NCI-H524 treated with DMSO at 0.1 percent for 48 hours (cell line): ENCODE measurements at regions not wholly inside any gene's neighbourhood (a gene's known extent, or its start where the extent isn't known, plus 50 kb on each side); places are given as distances from the start of the nearest gene placed in this dataset.

ENCODE experiments used
- DNase-seq: peaks from one replicate; lab custom pipeline; 2025; lab: John Stamatoyannopoulos, UW

DNA sequence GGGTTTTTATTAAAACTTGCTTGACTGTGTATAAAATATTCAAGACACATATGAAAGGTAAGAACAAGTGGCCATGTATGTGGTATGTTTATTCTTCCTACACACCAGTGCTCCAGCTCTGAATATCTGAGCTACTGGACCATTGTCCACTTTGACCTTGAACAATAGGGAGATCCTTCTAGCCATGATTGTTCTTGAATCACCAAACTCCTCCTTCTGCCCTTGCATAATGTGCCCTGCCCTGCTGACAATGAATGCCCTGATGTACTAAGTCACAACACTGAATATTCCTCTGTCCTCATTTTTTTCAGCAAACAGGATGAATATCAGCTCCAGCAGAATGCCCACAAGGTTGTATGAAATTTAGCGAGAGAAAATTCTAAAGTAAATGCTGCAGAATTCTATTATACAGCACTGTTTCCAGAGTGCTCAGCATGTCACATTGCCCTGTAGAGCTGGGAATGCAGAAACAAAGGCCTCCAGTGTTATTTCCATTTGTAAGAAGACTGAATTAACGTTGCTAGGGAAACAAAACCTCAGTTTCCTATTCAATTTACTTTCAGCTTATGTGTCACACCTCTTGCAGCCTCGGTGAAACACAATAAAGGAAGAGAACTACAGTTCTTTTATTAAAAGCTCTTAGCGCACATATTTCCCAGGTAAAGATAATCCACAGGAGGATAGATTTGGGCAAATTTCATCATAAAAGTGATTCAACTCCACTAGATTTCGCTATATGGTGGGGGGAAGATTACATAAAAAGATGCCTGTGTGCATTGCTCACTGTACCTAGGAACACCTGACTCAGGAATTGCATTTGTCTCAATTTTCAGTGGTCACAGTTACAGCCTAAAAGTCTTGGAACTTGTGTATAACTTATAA is 187.4 kb upstream of the ATP1B1 start:
- no peak for DNase-seq

DNA sequence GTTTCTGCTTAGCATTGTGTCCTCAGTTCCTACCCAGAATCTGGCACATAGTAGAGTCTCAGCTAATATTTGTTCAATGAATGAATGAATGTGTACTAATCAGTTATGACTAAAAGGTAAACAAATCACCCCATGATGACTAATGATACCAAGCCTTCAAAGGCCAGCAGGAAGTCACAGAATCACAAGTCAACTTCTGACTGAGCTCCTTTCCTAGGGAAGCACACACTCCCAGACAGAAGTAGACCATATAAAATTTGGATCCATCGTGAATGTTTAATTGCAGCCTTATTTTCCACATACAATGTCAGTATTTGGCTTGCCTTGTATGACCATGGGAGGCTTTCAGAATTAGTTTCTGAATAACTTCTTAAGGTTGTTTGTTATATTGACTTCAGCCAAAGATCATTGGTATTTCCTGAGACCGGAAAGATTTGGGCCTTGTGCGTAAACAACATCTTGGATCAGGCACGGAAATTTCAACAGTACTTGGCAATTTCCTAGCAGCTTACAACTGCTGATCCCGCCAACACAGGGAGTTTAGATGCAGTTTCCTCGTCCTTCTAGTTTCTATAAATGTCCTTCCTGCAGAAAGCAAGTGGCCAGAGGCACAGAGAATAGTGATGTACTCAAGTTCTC is 185.9 kb upstream of the ATP1B1 start:
- no peak for DNase-seq

DNA sequence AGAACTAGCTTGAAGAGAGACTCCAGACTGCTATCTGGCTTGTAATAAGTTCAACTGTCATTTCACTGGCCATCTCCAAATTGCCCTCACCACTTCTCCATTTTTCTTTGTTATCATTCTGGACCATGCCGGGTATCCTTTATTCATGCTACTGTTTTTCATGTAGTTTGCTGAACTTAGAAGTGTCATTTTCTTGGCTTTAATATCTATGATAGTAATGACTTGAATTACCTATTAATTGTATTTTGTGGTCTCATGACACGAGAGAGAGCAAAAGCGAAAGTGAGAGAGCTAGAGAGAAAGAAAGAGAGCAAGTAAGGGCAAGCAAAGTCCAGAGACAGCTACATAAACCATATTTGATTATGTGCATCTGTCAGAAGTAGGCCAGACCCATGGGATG is 184.9 kb upstream of the ATP1B1 start:
- no peak for DNase-seq

DNA sequence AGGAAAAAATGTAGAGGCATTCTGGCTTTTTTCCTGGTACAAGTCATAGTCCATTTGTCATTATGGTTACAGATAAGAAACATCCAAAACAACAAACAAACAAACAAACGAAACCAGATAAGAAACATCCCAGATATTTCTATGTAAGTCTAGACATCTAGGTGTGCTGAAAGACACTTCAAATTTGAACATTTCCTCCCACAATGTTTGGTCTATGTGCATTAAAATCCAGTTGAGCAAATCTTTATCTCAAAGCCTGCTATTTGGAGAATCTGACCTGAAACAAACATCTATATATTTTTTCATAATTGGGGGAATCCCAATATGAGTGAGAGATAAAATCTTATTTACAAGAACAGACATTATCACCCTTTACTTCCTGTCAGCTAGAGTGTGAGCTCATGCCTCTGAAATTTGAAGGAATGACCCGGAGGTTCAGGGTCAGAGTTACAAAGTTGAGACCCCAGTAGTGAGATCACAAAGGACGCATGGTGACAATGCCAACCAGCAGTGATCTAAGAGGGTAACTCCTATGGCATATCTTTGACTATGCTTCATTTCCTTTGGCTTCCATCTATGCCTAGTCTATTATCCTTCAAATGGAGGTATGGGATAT is 182.9 kb upstream of the ATP1B1 start:
- DNase-seq = no peak

DNA sequence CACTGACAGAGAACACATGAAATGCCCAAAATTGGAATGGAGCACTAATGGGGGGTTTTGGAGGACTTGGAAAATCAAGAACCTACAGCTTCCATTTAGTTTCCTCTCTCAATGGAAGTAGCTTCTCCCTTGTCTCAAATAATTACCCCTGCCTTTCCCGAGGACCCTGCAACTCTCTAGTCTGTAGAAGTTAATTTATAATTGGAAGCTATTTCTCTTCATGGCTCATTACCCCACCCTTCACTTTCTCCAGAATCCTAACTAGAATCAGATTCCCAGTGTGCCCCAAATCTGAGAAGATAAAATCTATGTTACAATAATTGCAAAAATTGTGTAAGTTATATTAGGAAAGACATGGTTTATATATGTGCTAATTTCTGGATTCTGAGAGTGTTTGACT is 181.5 kb upstream of the ATP1B1 start:
- DNase-seq = no peak

DNA sequence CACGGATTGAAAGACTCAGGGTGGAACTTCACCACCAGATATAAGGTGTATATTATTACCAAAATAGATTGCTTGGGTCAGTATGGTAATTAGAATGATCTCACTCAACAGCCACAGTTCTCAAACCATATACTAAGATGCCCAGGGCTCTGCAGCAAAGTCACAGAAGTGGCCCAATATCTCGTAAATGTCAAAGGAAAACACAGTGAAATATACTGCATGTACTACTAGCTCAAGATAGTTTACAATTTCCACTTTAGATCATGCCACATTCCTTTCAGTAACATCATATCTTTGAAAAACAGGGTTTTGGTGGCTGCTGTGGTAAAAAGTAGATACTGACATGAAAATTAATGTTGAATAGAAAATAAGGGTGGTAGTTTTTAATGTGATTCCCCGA is 180.3 kb upstream of the ATP1B1 start:
- DNase-seq = no peak

DNA sequence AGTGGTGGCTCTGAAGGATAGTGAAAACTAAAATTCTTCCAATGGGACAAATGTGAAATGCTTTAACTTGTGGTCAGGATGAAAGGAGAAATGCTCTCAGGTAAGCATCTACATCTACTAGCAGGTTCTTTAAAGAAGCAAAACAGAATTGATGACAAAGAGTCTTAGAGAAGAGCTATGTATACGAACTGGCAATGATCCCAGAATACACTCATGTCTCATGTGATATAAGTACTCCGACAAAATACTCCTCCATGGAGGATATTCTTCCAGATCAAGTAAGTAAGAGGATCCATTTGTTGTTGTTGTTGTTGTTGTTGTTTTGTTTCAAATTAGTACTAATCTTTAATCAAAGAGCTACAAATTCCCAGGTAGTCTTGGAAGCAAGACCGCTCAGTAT is 174.0 kb upstream of the ATP1B1 start:
- DNase-seq = no peak

DNA sequence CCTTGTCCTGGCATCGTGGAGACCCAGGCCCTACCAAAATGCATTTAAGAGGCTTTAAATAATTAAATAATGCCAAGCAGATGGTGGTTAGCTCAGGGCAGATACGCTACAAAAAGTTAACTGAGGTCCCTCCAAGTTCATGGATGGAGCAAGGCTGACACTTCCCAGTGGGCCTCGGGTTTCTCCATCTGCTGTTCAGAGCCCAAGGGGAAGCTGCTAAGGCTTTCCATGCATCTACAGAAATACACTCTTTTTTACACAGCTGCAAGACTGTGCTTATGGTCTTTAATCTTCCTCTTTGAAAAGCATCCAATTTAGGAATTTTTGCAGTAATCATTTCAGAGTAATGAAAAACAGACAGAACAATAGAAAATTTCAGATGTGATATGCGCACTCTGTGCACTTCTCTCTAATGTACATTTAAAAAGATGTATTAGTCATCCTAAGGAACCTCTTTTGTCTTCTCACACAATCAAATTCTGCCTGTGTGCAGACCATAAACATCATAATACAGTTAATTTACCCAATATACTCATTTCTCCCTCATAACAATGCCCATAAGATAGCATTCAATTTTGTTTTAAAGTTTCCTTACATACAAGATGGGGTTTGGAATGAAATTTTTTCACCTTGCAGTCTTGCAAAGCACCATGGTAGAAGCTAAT is 173.2 kb upstream of the ATP1B1 start:
- DNase-seq = no peak

DNA sequence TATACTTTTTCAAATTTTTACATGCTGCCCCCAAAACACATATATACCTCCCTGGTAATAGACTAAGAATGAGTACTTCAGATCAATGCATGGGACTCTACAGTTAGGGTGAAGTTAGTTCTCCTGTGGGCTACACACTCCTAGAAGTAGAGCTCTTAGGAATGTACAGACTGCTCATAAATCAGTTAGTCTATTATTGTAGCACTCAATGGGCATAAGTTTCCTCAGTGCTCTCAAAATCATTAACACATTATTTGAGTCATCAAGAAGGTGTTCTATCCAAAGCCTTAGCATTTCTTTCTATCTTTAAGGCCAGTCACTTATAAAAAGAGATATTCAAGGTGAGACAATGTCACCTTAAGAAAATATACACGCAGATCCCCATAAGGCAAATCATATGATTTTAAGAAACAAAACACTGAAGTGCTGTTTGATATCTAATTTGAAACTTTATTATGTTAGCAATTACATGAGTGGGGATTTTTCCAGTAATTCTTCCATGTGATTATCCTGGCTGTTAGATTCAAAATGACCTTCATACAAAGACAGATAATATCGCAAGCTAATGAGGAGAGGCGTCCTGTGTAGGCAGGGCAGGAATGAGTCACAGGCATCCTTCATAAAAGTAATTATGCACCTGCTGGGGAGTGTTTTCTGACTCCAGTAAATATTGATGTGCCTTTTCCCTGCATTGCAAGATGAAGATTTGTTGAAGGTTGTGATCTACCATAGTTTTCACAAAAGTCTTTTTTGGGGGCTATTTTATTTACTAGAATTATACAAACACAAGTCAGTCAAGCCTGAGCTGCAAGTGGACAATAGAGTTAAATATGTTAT is 167.2 kb upstream of the ATP1B1 start:
- DNase-seq = no peak

DNA sequence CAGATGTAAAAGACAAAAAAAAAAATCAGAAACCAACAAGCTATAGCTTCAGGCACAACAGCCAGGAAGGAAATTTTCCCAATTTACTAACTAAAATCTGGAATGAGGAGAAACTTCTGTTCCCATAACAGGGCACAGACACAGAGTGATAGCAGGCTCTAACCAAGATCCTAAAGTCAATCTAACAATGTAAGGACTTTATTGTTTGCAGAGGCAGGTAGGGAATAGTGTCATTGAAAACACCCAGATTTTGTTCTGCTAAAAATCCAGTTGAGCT is 166.6 kb upstream of the ATP1B1 start:
- DNase-seq = no peak

DNA sequence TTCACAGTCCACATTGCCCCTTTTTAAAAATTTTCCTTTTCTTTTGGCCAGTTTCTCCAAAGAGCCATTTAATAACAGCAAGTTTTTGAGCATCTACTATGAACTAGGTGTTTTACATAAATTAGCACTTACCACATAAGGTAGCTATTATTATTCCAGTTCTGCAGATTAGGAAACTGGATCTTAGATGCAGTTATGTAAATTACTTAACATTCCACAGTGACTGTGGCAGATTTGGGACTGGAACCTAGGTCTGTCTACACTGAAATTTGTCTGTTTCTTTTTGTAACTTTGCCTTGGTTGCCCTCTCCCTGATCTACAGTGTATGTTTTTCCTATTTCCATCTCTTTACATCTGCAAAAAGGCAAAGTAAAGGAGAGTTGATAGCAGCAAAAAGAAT is 164.8 kb upstream of the ATP1B1 start:
- no peak for DNase-seq

DNA sequence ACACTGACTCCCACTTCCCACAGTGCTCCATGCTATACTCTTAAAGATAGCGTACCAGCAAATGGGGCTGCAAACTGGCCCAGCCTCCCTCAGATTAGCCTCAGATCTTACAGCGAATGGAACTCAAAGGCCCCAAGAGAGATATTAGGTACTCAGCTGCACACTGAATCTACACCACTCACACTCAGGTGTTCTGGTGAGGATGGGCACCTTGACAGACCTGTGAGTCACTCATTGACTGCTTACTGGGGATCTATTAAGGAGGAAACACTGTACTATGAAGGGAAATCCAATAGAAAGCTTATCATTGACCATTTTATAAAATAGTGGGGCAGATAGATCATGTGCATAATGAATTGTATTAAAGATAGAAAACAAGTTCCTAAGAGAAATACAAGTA is 164.3 kb upstream of the ATP1B1 start:
- DNase-seq = no peak

DNA sequence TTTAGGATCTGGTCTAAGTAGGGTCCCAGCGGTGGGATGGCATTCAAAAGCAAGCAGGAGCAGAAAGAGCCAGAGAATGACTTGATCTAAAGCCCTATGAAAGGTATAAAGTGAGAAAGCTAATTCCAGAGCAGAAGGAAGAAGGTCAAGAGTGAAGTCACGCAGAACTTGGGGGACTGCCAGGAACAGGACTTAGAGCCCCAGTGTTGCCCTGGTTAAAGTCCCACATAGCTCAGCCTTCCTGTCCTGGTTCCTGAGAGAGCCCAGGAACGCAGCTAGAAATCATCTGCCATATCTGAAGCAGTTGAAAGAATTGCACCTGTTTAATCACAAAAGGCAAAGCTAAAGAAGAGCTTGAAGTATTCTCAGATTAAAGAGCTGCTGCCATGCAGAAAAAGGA is 160.6 kb upstream of the ATP1B1 start:
- no peak for DNase-seq

DNA sequence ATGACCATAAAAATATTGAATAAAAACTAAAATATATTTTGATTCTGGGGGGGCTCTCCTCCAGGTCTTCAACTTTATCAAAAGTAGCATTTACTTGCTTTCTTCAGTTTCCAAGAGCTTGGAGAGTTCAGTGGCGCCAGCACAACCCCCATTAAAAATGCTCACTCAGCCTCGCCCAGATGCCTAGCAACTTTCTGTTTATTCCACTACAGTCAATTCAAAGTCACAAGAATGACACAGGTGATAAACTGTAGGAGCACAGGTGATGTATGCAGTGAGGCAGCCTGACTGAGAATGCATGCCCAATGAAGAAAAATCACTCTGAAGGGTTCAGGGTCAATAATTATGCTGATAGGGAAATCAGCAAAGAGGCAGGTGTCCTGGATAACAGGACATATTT is 159.4 kb upstream of the ATP1B1 start:
- no peak for DNase-seq

DNA sequence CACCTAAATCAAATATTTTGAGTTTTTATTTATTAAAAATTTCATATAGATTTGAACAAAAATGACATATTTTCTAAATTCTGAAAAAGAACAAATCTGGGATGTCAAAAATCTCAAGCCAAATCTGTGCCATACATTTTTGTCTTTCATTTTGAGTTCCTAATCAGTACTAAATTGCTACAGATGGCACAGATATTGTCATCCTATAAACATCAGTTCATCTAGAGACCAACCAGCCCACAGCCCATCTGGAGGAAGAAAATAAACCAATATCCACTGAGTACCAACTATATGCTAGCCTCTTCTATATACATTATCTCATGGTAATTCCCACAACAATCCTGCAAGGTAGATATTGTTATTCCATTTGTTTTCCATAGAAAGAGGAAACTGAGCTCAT is 156.8 kb upstream of the ATP1B1 start:
- DNase-seq = no peak

DNA sequence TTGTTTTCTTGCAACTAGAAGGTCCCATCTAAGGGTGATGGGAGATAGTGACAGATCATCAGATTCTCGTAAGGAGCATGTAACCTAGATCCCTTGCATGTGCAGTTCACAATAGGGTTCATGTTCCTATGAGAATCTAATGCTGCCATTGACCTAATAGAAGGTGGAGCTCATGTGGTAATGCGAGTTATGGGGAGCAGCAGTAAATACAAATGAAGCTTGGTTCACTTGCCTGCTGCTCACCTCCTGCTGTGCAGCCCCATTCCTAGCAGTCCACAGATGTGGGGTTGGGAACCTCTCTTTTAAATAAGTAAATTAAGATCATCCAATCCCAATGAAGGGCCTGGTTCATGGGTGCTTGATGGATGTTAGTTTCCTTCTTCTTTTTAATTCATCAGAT is 148.7 kb upstream of the ATP1B1 start:
- no peak for DNase-seq

DNA sequence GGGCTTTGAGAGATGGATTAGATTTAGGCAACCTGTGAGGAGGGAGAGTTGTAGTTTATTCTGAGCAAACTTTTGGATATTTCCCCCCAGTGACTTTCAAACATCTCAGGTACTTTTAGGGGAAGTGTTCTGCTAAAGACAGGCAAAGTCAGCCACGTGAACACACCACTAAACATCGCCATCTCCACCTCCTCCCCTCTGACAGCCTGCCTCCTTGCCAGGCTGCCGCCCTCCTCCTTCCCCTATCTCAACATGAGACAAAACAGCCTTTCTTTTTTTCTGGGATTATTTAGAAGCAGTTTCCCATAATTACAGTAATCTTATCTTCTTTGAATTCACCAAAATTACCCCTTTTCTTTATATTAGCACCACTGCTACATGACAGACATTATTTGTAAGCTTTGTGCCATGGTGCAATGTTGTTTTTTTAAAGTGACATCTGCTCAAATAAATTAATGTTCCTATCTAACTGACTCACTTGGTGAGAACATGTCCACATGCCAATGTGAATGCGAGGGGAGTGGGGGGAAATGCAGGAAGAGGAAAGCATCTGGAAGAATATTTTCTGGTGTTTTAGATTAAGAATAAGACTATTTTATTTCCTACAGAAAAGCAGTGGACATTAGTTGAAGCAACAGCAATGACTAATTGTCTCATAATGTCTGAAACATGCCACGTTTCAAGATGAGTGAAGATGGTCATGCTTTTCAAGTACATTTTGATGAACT is 147.8 kb upstream of the ATP1B1 start:
- DNase-seq = no peak

DNA sequence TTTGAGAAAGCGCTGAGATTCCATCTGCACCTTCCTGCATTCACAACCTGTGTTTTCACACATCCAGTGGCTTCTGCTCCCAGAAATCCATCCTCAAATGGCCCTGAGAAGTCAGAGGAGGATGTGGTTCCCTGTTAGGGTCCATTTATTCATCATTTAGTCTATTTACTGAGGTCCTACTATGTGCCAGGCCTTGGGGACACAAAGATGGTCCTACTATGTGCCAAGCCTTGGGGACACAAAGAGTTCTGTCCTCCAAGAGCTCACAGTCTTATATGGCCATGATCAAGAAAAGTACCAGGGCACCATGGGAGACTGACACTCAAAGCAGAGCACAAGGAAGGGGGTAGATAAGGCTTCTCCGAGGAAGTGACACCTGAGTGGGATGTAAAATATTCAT is 147.1 kb upstream of the ATP1B1 start:
- no peak for DNase-seq

DNA sequence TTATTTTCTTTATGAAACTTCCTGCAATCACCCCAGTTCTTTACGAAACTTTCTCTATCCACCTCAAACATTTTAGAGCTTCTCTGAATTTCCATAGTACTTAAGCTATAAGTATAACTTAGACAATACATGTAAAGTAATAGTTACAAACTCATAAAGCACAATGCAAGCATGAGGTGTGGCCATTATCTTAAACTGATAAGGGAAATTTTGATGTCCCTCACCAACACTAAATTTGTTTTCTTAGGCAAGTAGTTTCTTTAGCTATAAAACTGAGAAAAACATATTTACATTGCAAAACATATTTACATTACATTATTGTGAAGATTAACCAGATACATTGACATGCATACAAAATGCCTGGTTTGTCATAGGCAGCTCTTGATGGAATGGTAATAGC is 146.4 kb upstream of the ATP1B1 start:
- DNase-seq = no peak

DNA sequence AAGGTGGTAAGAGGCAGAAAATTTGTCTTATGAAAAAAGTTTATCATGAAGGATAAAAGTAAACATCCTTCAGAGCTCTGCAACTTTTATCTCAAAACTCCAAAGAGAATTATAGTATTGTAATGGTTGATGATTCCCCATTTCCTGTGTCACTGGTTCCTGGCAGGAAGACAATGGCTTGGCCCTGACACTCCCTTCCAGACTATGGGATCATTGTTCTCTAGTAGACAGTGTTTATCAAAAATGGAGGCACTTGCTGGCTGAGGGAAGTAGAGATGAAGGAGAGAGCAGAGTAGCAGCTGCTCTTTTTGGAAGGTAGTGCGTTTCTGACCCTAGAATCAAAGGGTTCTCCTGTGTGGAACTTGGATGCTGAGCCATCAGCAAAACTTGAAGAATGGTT is 145.9 kb upstream of the ATP1B1 start:
- DNase-seq = no peak

DNA sequence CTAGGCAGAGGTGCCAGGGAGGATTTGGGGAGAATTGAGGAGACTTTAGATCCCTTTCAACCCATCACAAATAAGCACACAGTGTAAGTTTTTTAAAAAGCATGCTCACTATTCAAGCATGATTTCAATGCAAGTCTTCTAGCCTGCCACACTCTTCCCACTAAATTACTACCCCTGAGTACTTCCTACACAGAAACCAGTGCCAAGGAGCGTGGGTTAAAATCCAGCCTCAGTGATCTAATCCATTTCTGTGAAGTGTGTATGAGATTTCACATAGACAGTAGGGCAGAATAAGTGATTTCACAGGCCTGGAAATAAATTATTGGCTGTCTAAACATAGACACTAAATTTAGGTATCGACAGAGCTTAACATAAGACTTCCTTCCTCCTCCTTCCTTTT is 142.9 kb upstream of the ATP1B1 start:
- DNase-seq = no peak

DNA sequence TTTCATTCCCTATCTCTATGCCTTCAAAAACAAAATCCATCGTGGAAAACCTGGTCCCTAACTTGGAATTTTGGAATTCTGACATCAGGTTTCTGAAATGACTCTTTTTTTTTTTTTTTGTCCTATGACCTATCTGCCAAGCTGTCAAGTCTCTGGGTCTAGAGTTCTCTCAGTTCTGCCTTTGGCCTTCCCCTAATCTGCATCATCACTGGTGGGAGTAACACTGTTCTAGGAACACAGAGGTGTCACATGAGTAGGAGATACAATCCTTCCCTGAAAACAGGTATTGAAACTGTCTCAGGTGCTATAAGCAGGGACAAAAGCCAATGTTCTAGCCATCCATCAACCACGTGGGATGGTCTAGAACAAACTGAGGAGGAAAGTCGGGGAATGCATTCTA is 142.0 kb upstream of the ATP1B1 start:
- no peak for DNase-seq
